Heart left ventricle (tissue), 16 donors: ENCODE measurements at regions not wholly inside any gene's neighbourhood (a gene's known extent, or its start where the extent isn't known, plus 50 kb on each side); places are given as distances from the start of the nearest gene placed in this dataset.

Experiments
- ATAC-seq, 4 donors: fragments of 200-7000 bp; cut with Tn5 transposase; one replicate each; pipeline ENCODE4 v1.9.1; 2020 to 2022; ENCODE audit warnings: moderate library complexity in 4 of 4, mild to moderate bottlenecking in 3 of 4, moderate number of reproducible peaks in 1 of 4
- DNase-seq, 5 donors: peaks; one replicate each; pipeline ENCODE4 v3.0.0-alpha.2; 2020
- H3K27ac ChIP-seq, 12 donors: fragments of 200-600 bp; sonication (generic) in 4 of 12; one replicate each; pipeline versions ENCODE4 v1.5.0 to v1.8.0; 2016 to 2022; ENCODE audit warnings: mild to moderate bottlenecking in 2 of 12
- H3K27me3 ChIP-seq, 9 donors: fragments of 200-600 bp; sonication (generic) in 2 of 9; one replicate each; pipeline versions ENCODE4 v1.5.1 to v1.8.0; 2016 to 2022; ENCODE audit warnings: mild to moderate bottlenecking in 3 of 9
- H3K36me3 ChIP-seq, 9 donors: fragments of 200-600 bp; sonication (generic) in 2 of 9; one replicate each; pipeline versions ENCODE4 v1.5.0 to v1.8.0; 2018 to 2022; ENCODE audit warnings: mild to moderate bottlenecking in 2 of 9
- H3K4me1 ChIP-seq, 12 donors: fragments of 200-600 bp; sonication (generic) in 4 of 12; one replicate each; pipeline versions ENCODE4 v1.5.0 to v1.8.0; 2016 to 2022; ENCODE audit warnings: mild to moderate bottlenecking in 3 of 12
- H3K4me3 ChIP-seq, 12 donors: fragments of 200-600 bp; sonication (generic) in 4 of 12; one replicate each; pipeline versions ENCODE4 v1.5.0 to v1.8.0; 2017 to 2022; ENCODE audit warnings: mild to moderate bottlenecking in 9 of 12, moderate library complexity in 4 of 12
- H3K9me3 ChIP-seq, 12 donors: fragments of 200-600 bp; sonication (generic) in 4 of 12; one replicate each; pipeline versions ENCODE4 v1.5.0 to v1.8.0; 2016 to 2022; ENCODE audit warnings: mild to moderate bottlenecking in 1 of 12
- POLR2A ChIP-seq, 2 donors: fragments of 450-650 bp; IDR thresholded peaks; one replicate each; pipeline ENCODE4 v1.6.1; 2017; ENCODE audit warnings: antibody characterized with exemption in 2 of 2, mild to moderate bottlenecking in 2 of 2, moderate library complexity in 2 of 2
- WGBS, 4 donors: extraction: QIAGEN DNeasy Blood & Tissue Kit in 2 of 4; methylation state at CpG; one replicate each; pipeline versions ENCODE4 v1.1.5 to v1.1.7; 2013 to 2018; 5-methylcytosine and 5-hydroxymethylcytosine counted together
- intact Hi-C, 10 donors: fragments of 100-400 bp; cut with DNase I; formaldehyde crosslinking; loops; one replicate each; pipeline versions ENCODE4 v1.11.1 to v1.14.2; 2022
- TF ChIP-seq, protein P1 (sequence below), 12 donors: fragments of 200-600 bp; sonication (generic) in 4 of 12; IDR thresholded peaks; one replicate each; pipeline versions ENCODE4 v1.5.0 to v1.8.0; 2018 to 2022; ENCODE audit warnings: antibody characterized with exemption in 12 of 12, mild to moderate bottlenecking in 5 of 12
- donor health status: ischemic (EF 13 %, LVEDD 7.1; RV severe dilation, severe dysfunction).
- donor health status: healthy with polysubstance abuse.
- donor health status: DM: no; HTN: yes; CAD: no.
- donor health status: DM: no; HTN: no; CAD: no.
- donor health status: ischemic (EF 25% LVEDD 6.9; RV normal size, moderate dysfunction).
- donor health status: ischemic (EF 25% LVEDD 5.7; RV mildly dilated, moderate dysfunction).
- donor health status: healthy.
- donor health status: DM: yes; HTN: yes; CAD: no.
- donor health status: ischemic (EF 35%, LVEDD 5.7; RV mildly dilated, moderate dysfunction).
- donor health status: nonischemic (EF 11% LVEDD 7.7; RV severe dilation, severe dysfunction).
- donor health status: DM: yes; HTN: yes; CAD: no.
- donor health status: PGD.
- donor health status: ischemic (EF 29% LVEDD 5.4; RV normal size, mild dysfunction).
- donor health status: nonischemic (EF 23%, LVEDD 6.1; RV moderate dilation, normal function).

DNA sequence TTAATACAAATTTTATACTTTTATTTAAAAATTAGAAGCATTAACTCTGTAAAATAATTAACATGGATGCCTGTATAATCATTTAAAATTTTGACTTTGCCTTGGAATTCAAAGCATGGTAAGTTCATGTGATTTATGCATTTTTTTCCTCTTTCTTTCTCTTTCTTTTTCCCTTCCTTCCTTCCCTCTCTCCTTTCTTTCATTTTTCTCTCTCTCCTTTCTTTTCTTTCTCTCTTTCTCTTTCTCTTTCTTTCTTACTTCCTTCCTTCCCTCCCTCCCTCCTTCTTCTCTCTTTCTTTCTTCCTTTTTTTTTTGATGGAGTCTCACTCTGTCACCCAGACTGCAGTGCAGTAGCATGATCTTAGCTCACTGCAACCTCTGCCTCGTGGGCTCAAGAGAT lies 53.8 kb upstream of the P3H2 start:
- DNase-seq (no peak), ATAC-seq (no peak)
- H3K9me3 ChIP-seq: no peaks in the 10 kb centered on the region
- 47 to 89% (median 68%) methylated on average over 1 of the region's 1 CpG for WGBS, 4 donors
- no peak for TF ChIP-seq POLR2A (IDR thresholded peaks at IDR 0.05)
- TF ChIP-seq, protein P1, sequence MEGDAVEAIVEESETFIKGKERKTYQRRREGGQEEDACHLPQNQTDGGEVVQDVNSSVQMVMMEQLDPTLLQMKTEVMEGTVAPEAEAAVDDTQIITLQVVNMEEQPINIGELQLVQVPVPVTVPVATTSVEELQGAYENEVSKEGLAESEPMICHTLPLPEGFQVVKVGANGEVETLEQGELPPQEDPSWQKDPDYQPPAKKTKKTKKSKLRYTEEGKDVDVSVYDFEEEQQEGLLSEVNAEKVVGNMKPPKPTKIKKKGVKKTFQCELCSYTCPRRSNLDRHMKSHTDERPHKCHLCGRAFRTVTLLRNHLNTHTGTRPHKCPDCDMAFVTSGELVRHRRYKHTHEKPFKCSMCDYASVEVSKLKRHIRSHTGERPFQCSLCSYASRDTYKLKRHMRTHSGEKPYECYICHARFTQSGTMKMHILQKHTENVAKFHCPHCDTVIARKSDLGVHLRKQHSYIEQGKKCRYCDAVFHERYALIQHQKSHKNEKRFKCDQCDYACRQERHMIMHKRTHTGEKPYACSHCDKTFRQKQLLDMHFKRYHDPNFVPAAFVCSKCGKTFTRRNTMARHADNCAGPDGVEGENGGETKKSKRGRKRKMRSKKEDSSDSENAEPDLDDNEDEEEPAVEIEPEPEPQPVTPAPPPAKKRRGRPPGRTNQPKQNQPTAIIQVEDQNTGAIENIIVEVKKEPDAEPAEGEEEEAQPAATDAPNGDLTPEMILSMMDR (IDR thresholded peaks at IDR 0.05): no peak
- intact Hi-C loops: no loop called here
- peaks cover 0 to 6% (median 0%) of the 10 kb centered on the region in 12 donors for H3K4me1 ChIP-seq
- no peaks in the 10 kb centered on the region for H3K36me3 ChIP-seq
- H3K4me3 ChIP-seq: no peak overlapping the region
- no peak overlapping the region for H3K27ac ChIP-seq
- H3K27me3 ChIP-seq: no peaks in the 10 kb centered on the region

DNA sequence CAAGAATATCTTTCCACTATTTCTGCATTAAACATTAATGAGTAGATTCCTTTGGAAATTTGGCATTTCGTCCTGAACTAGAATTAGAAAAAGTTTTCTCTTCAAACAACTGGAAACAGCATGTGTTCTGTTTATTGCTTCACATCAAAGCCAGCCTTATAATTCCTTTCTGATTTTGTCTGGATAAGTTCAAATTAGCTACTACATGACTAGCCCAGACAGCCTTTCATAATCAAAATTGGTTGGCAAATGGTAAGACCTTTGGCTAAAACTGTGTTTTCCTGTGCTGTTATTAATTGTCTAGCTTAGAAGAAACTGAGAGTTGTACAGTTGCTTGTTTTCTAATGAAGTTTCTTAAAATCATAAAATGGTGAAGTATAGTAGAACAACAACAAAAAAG lies 52.7 kb upstream of the P3H2 start:
- TF ChIP-seq POLR2A (IDR thresholded peaks at IDR 0.05): no peak
- TF ChIP-seq, protein P1 (IDR thresholded peaks at IDR 0.05): no peak
- Histone ChIP-seq H3K27me3 (no peaks in the 10 kb centered on the region), H3K4me1 (peaks cover 0 to 11% (median 0%) of the 10 kb centered on the region in 12 donors), H3K27ac (no peak overlapping the region), H3K4me3 (no peak overlapping the region), H3K9me3 (no peaks in the 10 kb centered on the region), H3K36me3 (no peaks in the 10 kb centered on the region)
- DNase-seq: no peak
- ATAC-seq: no peak
- intact Hi-C loops: no loop called here
- WGBS, 4 donors: 67 to 84% (median 79%) methylated on average over 1 of the region's 1 CpG

DNA sequence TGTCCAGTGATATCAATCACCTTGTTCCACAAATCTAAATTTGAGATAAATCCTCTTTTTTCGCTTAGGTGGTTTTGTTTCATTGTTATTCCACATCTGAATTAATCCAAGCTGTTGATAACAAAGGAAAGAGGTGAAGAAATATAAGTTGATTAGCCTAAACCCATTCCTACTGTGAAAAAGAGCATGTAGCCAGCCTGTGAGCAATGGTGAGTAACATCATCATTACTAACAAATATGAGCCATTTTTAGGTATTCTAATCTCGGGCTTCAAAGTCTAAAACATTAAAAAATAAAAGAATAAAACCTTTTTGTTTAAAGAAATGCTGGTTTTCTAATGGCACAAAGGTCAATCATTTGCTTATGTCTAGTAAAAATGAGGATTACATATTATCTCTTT lies 52.1 kb upstream of the P3H2 start:
- peaks cover 0 to 11% (median 0%) of the 10 kb centered on the region in 12 donors for H3K4me1 ChIP-seq
- no peaks in the 10 kb centered on the region for H3K9me3 ChIP-seq
- intact Hi-C loops: no loop called here
- H3K27ac ChIP-seq: no peak overlapping the region
- WGBS, 4 donors: 57 to 91% (median 80%) methylated on average over 2 of the region's 2 CpGs
- TF ChIP-seq, protein P1 (IDR thresholded peaks at IDR 0.05): no peak
- no peak for TF ChIP-seq POLR2A (IDR thresholded peaks at IDR 0.05)
- H3K4me3 ChIP-seq: no peak overlapping the region
- DNase-seq (no peak), ATAC-seq (no peak)
- H3K36me3 ChIP-seq: no peaks in the 10 kb centered on the region
- H3K27me3 ChIP-seq: no peaks in the 10 kb centered on the region
